ENCODE measurements at regions not wholly inside any gene's neighbourhood (a gene's known extent, or its start where the extent isn't known, plus 50 kb on each side); places are given as distances from the start of the nearest gene placed in this dataset.
"Not testable (repeated sequence)": the region's sequence is repeated elsewhere in the genome, so short reads cannot be mapped to it uniquely, and the experiment has no call there.

DNA sequence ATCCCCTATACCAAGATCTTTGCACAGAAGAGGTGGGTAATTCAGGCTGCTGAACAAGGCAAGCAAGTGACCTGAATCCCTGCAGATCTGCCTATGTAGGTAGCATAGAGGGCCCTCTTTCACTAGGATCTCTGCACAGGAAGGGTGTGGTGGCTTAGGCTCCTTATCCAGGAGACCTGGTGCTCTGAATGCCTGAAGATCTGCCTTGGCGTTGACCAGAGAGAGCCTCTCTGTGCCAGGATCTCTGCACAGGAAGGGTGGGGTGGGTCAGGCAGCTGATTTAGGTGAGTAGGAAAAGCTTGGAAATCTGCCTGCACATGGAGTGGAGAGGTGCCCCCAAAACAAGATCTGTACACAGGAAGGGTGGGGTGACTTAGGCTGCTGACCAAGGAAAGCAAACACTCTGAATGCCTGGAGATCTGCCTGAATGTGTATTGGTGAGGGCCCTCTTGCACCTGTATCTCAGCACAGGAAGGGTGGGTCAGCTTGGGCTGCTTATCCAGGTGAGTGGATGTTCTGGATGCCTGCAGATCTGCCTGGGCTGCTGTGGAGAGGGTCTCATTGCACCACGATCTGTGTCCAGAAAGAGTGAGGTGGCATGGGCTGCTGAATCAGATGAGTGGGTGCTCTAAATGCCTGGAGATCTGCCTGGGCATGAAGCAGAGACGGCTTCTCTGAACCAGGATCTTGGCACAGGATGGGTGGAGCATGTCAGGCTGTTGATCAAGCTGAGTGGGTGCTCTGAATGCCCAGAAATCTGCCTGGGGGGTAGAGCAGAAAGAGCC lies 365.9 kb downstream of the DMAC1 start:
- Histone ChIP-seq H3K4me3 (IDR thresholded peaks at IDR 0.05; ENCODE audit: insufficient read depth, low read depth, low read length) (no peak overlapping the region), H4K20me1 (ENCODE audit: insufficient read depth) (no peaks in the 10 kb centered on the region), H3K4me2 (no peak overlapping the region), H2AFZ (ENCODE audit: low read depth) (no peak overlapping the region), H3K9ac (no peak overlapping the region), H3K79me2 (ENCODE audit: insufficient read depth, low read depth) (no peaks in the 10 kb centered on the region), H3K36me3 (ENCODE audit: insufficient read depth) (no peaks in the 10 kb centered on the region), H3K4me1 (ENCODE audit: low read depth, poor library complexity, severe bottlenecking) (no peaks in the 10 kb centered on the region), H3K27ac (no peak overlapping the region), H3K27me3 (ENCODE audit: insufficient read depth, low read depth) (no peaks in the 10 kb centered on the region)
- TF ChIP-seq, protein P1, sequence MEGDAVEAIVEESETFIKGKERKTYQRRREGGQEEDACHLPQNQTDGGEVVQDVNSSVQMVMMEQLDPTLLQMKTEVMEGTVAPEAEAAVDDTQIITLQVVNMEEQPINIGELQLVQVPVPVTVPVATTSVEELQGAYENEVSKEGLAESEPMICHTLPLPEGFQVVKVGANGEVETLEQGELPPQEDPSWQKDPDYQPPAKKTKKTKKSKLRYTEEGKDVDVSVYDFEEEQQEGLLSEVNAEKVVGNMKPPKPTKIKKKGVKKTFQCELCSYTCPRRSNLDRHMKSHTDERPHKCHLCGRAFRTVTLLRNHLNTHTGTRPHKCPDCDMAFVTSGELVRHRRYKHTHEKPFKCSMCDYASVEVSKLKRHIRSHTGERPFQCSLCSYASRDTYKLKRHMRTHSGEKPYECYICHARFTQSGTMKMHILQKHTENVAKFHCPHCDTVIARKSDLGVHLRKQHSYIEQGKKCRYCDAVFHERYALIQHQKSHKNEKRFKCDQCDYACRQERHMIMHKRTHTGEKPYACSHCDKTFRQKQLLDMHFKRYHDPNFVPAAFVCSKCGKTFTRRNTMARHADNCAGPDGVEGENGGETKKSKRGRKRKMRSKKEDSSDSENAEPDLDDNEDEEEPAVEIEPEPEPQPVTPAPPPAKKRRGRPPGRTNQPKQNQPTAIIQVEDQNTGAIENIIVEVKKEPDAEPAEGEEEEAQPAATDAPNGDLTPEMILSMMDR (conservative IDR thresholded peaks at IDR 0.05; ENCODE audit: low read depth, low read length), result no peak

DNA sequence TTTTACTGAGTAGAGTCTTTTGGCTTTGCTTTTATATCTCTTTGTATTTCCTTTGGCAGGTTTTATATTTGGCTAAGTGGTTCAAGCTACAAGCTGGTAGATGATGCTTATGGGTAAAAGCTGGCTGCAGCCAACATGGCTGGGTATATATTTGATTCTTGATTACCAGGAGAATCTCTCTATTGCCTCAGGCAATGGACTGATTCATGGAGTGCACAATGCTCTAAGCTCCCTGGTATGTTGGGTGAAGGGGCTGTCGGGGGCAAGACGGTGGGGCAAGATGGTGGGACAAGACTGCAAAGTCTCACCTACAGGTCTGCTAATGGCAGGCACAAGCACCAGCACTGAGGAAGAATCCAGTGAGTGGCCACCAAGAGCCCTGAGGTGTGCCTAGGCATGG lies 366.6 kb downstream of the DMAC1 start:
- H2AFZ ChIP-seq (ENCODE audit: low read depth), result no peak overlapping the region
- no peak overlapping the region for H3K27ac ChIP-seq
- no peaks in the 10 kb centered on the region for H3K4me1 ChIP-seq (ENCODE audit: low read depth, poor library complexity, severe bottlenecking)
- H4K20me1 ChIP-seq (ENCODE audit: insufficient read depth), result no peaks in the 10 kb centered on the region
- TF ChIP-seq, protein P1 (conservative IDR thresholded peaks at IDR 0.05; ENCODE audit: low read depth, low read length), result no peak
- H3K27me3 ChIP-seq (ENCODE audit: insufficient read depth, low read depth), result no peaks in the 10 kb centered on the region
- no peaks in the 10 kb centered on the region for H3K79me2 ChIP-seq (ENCODE audit: insufficient read depth, low read depth)
- no peaks in the 10 kb centered on the region for H3K36me3 ChIP-seq (ENCODE audit: insufficient read depth)
- H3K4me3 ChIP-seq (IDR thresholded peaks at IDR 0.05; ENCODE audit: insufficient read depth, low read depth, low read length), result no peak overlapping the region
- H3K9ac ChIP-seq, result no peak overlapping the region
- H3K4me2 ChIP-seq, result no peak overlapping the region

DNA sequence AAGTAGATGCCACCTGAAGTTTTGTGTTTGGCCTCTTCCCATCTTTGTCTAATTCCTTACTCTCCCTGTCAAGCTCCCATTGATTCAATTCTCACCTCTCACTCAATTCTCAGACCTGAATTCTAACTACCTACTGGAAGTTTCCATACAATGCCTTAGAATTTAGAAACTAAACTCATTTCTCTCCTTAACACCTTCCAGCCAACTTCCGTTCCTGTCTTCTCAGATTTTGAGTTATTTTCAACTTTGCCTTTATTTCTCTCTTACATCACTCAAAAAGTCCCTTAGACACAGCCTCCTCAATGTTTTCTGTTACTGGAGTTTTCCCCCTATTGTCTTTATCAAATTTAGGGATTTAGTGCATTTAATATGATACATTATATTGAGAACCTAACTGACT lies 382.2 kb downstream of the DMAC1 start:
- H3K4me2 ChIP-seq; H3K27me3 ChIP-seq (ENCODE audit: insufficient read depth, low read depth); H3K9ac ChIP-seq; H3K4me1 ChIP-seq (ENCODE audit: low read depth, poor library complexity, severe bottlenecking); H3K79me2 ChIP-seq (ENCODE audit: insufficient read depth, low read depth); H3K36me3 ChIP-seq (ENCODE audit: insufficient read depth); H4K20me1 ChIP-seq (ENCODE audit: insufficient read depth); H2AFZ ChIP-seq (ENCODE audit: low read depth); H3K4me3 ChIP-seq (IDR thresholded peaks at IDR 0.05; ENCODE audit: insufficient read depth, low read depth, low read length); H3K27ac ChIP-seq: not testable (repeated sequence)

DNA sequence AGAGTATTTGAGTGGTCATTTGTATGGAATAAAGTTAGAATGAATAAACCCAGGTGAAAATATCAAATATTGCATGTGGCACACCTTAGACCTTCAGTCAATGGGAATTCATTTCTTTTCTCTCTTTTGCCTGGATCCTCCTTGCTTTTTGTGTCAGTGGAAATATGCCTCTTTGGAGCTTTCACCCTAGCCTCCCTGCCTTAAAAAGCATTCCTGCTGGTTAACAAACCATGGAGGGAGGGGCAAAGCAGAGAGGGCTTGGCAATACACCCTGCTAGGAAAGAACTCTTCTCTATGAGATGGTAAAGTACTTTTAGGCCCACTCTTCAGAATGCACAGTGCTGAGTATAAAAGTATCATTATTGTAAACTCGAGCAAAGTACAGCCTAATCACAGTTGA lies 383.7 kb downstream of the DMAC1 start:
- no peak overlapping the region for H3K9ac ChIP-seq
- H3K27me3 ChIP-seq (ENCODE audit: insufficient read depth, low read depth), result no peaks in the 10 kb centered on the region
- no peak overlapping the region for H2AFZ ChIP-seq (ENCODE audit: low read depth)

DNA sequence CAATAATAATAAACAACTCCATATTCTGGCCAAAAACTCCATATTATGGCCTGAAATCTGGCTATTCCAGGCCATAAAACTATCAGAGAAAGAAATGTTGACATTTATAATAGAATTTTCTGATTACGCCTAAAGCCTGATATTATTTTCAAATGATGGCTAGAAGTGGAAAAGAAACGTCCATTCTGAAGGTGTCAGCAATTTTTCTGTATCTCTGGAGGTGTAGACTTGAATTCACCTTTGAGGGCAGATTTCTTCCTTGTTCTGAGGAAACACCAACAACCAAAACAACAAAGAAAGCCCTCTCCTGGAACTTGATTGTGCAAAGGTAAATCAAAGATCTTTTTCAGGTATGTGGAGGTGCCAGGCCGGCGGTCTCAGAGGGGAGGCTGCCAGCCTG lies 390.7 kb downstream of the DMAC1 start:
- TF ChIP-seq, protein P1 (conservative IDR thresholded peaks at IDR 0.05; ENCODE audit: low read depth, low read length), result no peak
- Histone ChIP-seq H3K27me3 (ENCODE audit: insufficient read depth, low read depth) (no peaks in the 10 kb centered on the region), H3K79me2 (ENCODE audit: insufficient read depth, low read depth) (no peaks in the 10 kb centered on the region)

More for the DNA sequence above, 383.7 kb downstream of the DMAC1 start:
- TF ChIP-seq, protein P1 (conservative IDR thresholded peaks at IDR 0.05; ENCODE audit: low read depth, low read length), result no peak
- H3K4me2 ChIP-seq, result no peak overlapping the region
- H3K4me1 ChIP-seq (ENCODE audit: low read depth, poor library complexity, severe bottlenecking), result no peaks in the 10 kb centered on the region
- H3K4me3 ChIP-seq (IDR thresholded peaks at IDR 0.05; ENCODE audit: insufficient read depth, low read depth, low read length), result no peak overlapping the region
- H4K20me1 ChIP-seq (ENCODE audit: insufficient read depth), result no peaks in the 10 kb centered on the region
- H3K79me2 ChIP-seq (ENCODE audit: insufficient read depth, low read depth), result no peaks in the 10 kb centered on the region
- H3K27ac ChIP-seq, result no peak overlapping the region
- H3K36me3 ChIP-seq (ENCODE audit: insufficient read depth), result no peaks in the 10 kb centered on the region

More for the DNA sequence above, 390.7 kb downstream of the DMAC1 start:
- Histone ChIP-seq H3K4me1 (ENCODE audit: low read depth, poor library complexity, severe bottlenecking) (no peaks in the 10 kb centered on the region), H3K9ac (no peak overlapping the region), H3K36me3 (ENCODE audit: insufficient read depth) (no peaks in the 10 kb centered on the region), H2AFZ (ENCODE audit: low read depth) (no peak overlapping the region), H3K27ac (no peak overlapping the region), H4K20me1 (ENCODE audit: insufficient read depth) (no peaks in the 10 kb centered on the region), H3K4me2 (no peak overlapping the region), H3K4me3 (IDR thresholded peaks at IDR 0.05; ENCODE audit: insufficient read depth, low read depth, low read length) (no peak overlapping the region)

All from KMS-11 (cell line).